ENCODE measurements at regions not wholly inside any gene's neighbourhood (a gene's known extent, or its start where the extent isn't known, plus 50 kb on each side); places are given as distances from the start of the nearest gene placed in this dataset.

DNA sequence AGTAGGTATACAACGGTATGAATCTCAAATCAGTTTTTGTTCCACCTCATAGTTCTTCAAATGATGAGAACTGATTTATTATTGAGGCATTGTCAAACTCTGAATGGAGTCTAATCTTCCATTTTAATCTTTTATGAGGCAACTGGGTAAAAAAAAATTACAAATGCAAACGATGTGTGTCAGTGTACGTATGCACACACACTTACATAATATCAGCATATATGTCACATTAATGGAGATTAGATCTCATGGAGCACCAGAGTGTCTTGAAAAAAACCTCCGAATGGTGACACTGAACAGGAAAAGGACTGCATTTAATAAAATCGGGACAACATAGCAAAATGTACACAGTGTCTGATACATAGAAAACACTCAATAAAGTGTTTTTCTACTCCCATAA lies 842.7 kb downstream of the EFNB2 start:
- H3K79me2 ChIP-seq (ENCODE audit: control insufficient read depth in 1 of 2, insufficient read depth in 2 of 2, low read length in 2 of 2), result no peaks in the 10 kb centered on the region
- no peaks in the 10 kb centered on the region for H3K36me3 ChIP-seq (ENCODE audit: control insufficient read depth in 2 of 4, insufficient read depth in 4 of 4, low read length in 3 of 4)
- no peaks in the 10 kb centered on the region for H4K20me1 ChIP-seq (replicated peaks in 1 of 2; ENCODE audit: control insufficient read depth in 1 of 2, insufficient read depth in 2 of 2, low read length in 2 of 2)
- H3K9me3 ChIP-seq (ENCODE audit: insufficient read depth in 2 of 2, low read depth in 1 of 2, low read length in 1 of 2), result 0 out of 4 replicates have a peak, but pooled peaks cover 0 to 3% of the 10 kb centered on the region in 2 experiments
- H4K5ac ChIP-seq (ENCODE audit: insufficient read length, low read depth, low read length), result no peak overlapping the region
- no peaks in the 10 kb centered on the region for H3K79me1 ChIP-seq (ENCODE audit: low read depth, low read length)
- FAIRE-seq (no peak), DNase-seq (ENCODE audit: low read depth in 1 of 2, low spot score in 2 of 2) (no peak)
- no peak overlapping the region for H2BK20ac ChIP-seq (ENCODE audit: low read length)
- H3K4me2 ChIP-seq (ENCODE audit: insufficient read depth in 1 of 2, low read depth in 2 of 2, low read length in 2 of 2), result no peak overlapping the region
- H2BK12ac ChIP-seq (ENCODE audit: low read depth, low read length), result no peak overlapping the region
- no peak overlapping the region for H3K9ac ChIP-seq (replicated peaks in 1 of 4; ENCODE audit: extremely low read depth in 1 of 4, low read depth in 3 of 4, low read length in 3 of 4)
- H4K8ac ChIP-seq (ENCODE audit: extremely low read depth, insufficient read depth, low read length), result no peak overlapping the region
- H3K56ac ChIP-seq (replicated peaks; ENCODE audit: insufficient read length, low read depth, low read length), result no peak overlapping the region
- CTCF ChIA-PET (ENCODE audit: partially characterized antibody), result interaction anchor here (1.0 kb wide), 1 partner anchor 775 kb away, joined by 3 read pairs; no protein-coding TSS in a partner anchor
- H3K4me3 ChIP-seq (ENCODE audit: extremely low read depth in 1 of 4, insufficient read depth in 2 of 4, low read depth in 3 of 4, low read length in 4 of 4), result no peak overlapping the region
- no peak overlapping the region for H2AK5ac ChIP-seq (ENCODE audit: low read depth, low read length)
- no peak overlapping the region for H2BK5ac ChIP-seq (ENCODE audit: low read depth, low read length)
- H3K4me1 ChIP-seq (replicated peaks in 1 of 4; ENCODE audit: control insufficient read depth in 3 of 4, insufficient read depth in 4 of 4, low read length in 3 of 4), result no peaks in the 10 kb centered on the region
- H4K91ac ChIP-seq (replicated peaks; ENCODE audit: insufficient read length, low read length), result no peak overlapping the region
- no peak overlapping the region for H2BK15ac ChIP-seq (ENCODE audit: low read length)
- H3K4ac ChIP-seq (replicated peaks; ENCODE audit: insufficient read length, low read depth, low read length), result no peak overlapping the region
- H3K18ac ChIP-seq (ENCODE audit: extremely low read depth, low read length), result no peak overlapping the region
- H2AFZ ChIP-seq (ENCODE audit: low read length), result no peak overlapping the region
- TF ChIP-seq POU5F1 (IDR thresholded peaks at IDR 0.05; ENCODE audit: low read depth, low read length) (no peak), USF2 (IDR thresholded peaks at IDR 0.05; ENCODE audit: low read length) (no peak), SUZ12 (IDR thresholded peaks at IDR 0.05; ENCODE audit: low read length) (no peak), SIRT6 (IDR thresholded peaks at IDR 0.05; ENCODE audit: low read length) (no peak), MAFK (IDR thresholded peaks at IDR 0.05; ENCODE audit: low read depth, low read length) (no peak), TBP (IDR thresholded peaks at IDR 0.05; ENCODE audit: low read depth, low read length) (no peak), KDM5A (IDR thresholded peaks at IDR 0.05; ENCODE audit: low read length) (no peak), KDM4A (IDR thresholded peaks at IDR 0.05; ENCODE audit: low read depth, low read length, severe bottlenecking) (no peak), ATF2 (IDR thresholded peaks at IDR 0.05; ENCODE audit: low read length) (no peak), EZH2 (IDR thresholded peaks at IDR 0.05; ENCODE audit: low read depth, low read length, severe bottlenecking) (no peak), JUND (IDR thresholded peaks at IDR 0.05; ENCODE audit: low read length) (no peak), YY1 (IDR thresholded peaks at IDR 0.05; ENCODE audit: low read depth, low read length) (no peak)
- H2BK120ac ChIP-seq (replicated peaks; ENCODE audit: low read depth, low read length), result no peak overlapping the region
- H3K27me3 ChIP-seq (replicated peaks in 1 of 4; ENCODE audit: control insufficient read depth in 3 of 4, extremely low read depth in 1 of 4, insufficient read depth in 3 of 4, low read length in 3 of 4), result no peaks in the 10 kb centered on the region
- POLR2A ChIA-PET (ENCODE audit: partially characterized antibody), result no interaction called here
- no peak overlapping the region for H3K14ac ChIP-seq (ENCODE audit: insufficient read length)
- H3K23ac ChIP-seq (ENCODE audit: insufficient read length), result no peak overlapping the region
- H3K23me2 ChIP-seq (ENCODE audit: low read depth, low read length), result no peaks in the 10 kb centered on the region
- H3K27ac ChIP-seq (ENCODE audit: low read depth, low read length), result no peak overlapping the region
- WGBS, 2 experiments (ENCODE audit: extremely low coverage in 1 of 2, insufficient coverage in 1 of 2, insufficient read length in 1 of 2, insufficient replicate concordance in 2 of 2, low coverage in 1 of 2, low lambda C conversion rate in 2 of 2, missing lambda C conversion rate in 1 of 2), result 93% methylated on average over 5 of the region's 5 CpGs; no CpG with 5 or more reads in 1 of the 2 experiments
